ENCODE measurements at regions not wholly inside any gene's neighbourhood (a gene's known extent, or its start where the extent isn't known, plus 50 kb on each side); places are given as distances from the start of the nearest gene placed in this dataset.
A peak's percentile ranks its signal among the peaks of the same experiment; 100 is the strongest.

GRCh38 chr12:92482599-92482998, 220.2 kb upstream of the PLEKHG7 start:
- CTCF ChIA-PET = no interaction called here
- Histone ChIP-seq H3K4me3 (ENCODE audit: control insufficient read depth in 1 of 7, extremely low read depth in 1 of 7, insufficient read depth in 4 of 7, low read depth in 2 of 7, low read length in 6 of 7) (no peak overlapping the region), H3K27ac (ENCODE audit: insufficient read depth in 1 of 2, low read depth in 1 of 2, low read length in 2 of 2, poor library complexity in 1 of 2, severe bottlenecking in 2 of 2) (no peak overlapping the region)

GRCh38 chr12:92481066-92481465, 221.7 kb upstream of the PLEKHG7 start:
- CTCF ChIA-PET = no interaction called here
- DNase-seq = no peak
- no peaks in the 10 kb centered on the region for H3K36me3 ChIP-seq (ENCODE audit: control insufficient read depth in 4 of 4, insufficient read depth in 4 of 4, low read length in 3 of 4)
- no peak overlapping the region for H3K4me3 ChIP-seq (ENCODE audit: control insufficient read depth in 1 of 7, extremely low read depth in 1 of 7, insufficient read depth in 4 of 7, low read depth in 2 of 7, low read length in 6 of 7)
- no CpG with 5 or more reads among the region's 2 CpGs for WGBS (ENCODE audit: insufficient coverage)
- H3K27me3 ChIP-seq (replicated peaks in 2 of 5; ENCODE audit: control insufficient read depth in 4 of 5, insufficient read depth in 5 of 5, low read length in 4 of 5) = no peaks in the 10 kb centered on the region
- H3K4me1 ChIP-seq (ENCODE audit: control extremely low read depth in 1 of 4, control insufficient read depth in 4 of 4, insufficient read depth in 4 of 4, low read length in 3 of 4) = peaks cover 0 to 12% (median 3%) of the 10 kb centered on the region in 4 experiments
- H3K9me3 ChIP-seq (ENCODE audit: control extremely low read depth in 1 of 5, control insufficient read depth in 4 of 5, insufficient read depth in 2 of 5, low read depth in 1 of 5, low read length in 4 of 5) = peaks cover 0 to 2% (median 0%) of the 10 kb centered on the region in 5 experiments
- POLR2A ChIA-PET = no interaction called here
- no peak overlapping the region for H3K27ac ChIP-seq (ENCODE audit: insufficient read depth in 1 of 2, low read depth in 1 of 2, low read length in 2 of 2, poor library complexity in 1 of 2, severe bottlenecking in 2 of 2)

More at GRCh38 chr12:92482599-92482998, 220.2 kb upstream of the PLEKHG7 start:
- Histone ChIP-seq H3K4me1 (ENCODE audit: control extremely low read depth in 1 of 4, control insufficient read depth in 4 of 4, insufficient read depth in 4 of 4, low read length in 3 of 4) (peaks cover 0 to 12% (median 5%) of the 10 kb centered on the region in 4 experiments), H3K36me3 (ENCODE audit: control insufficient read depth in 4 of 4, insufficient read depth in 4 of 4, low read length in 3 of 4) (no peaks in the 10 kb centered on the region), H3K9me3 (ENCODE audit: control extremely low read depth in 1 of 5, control insufficient read depth in 4 of 5, insufficient read depth in 2 of 5, low read depth in 1 of 5, low read length in 4 of 5) (no peaks in the 10 kb centered on the region), H3K27me3 (replicated peaks in 2 of 5; ENCODE audit: control insufficient read depth in 4 of 5, insufficient read depth in 5 of 5, low read length in 4 of 5) (no peaks in the 10 kb centered on the region)
- POLR2A ChIA-PET = no interaction called here
- 100% methylated on average over 1 of the region's 2 CpGs for WGBS (ENCODE audit: insufficient coverage)
- DNase-seq = no peak

- Histone ChIP-seq H3K36me3 (ENCODE audit: control insufficient read depth in 4 of 4, insufficient read depth in 4 of 4, low read length in 3 of 4) (no peaks in the 10 kb centered on the region), H3K27ac (ENCODE audit: insufficient read depth in 1 of 2, low read depth in 1 of 2, low read length in 2 of 2, poor library complexity in 1 of 2, severe bottlenecking in 2 of 2) (no peak overlapping the region), H3K27me3 (replicated peaks in 2 of 5; ENCODE audit: control insufficient read depth in 4 of 5, insufficient read depth in 5 of 5, low read length in 4 of 5) (no peaks in the 10 kb centered on the region), H3K4me3 (ENCODE audit: control insufficient read depth in 1 of 7, extremely low read depth in 1 of 7, insufficient read depth in 4 of 7, low read depth in 2 of 7, low read length in 6 of 7) (no peak overlapping the region), H3K9me3 (ENCODE audit: control extremely low read depth in 1 of 5, control insufficient read depth in 4 of 5, insufficient read depth in 2 of 5, low read depth in 1 of 5, low read length in 4 of 5) (peaks cover 0 to 3% (median 0%) of the 10 kb centered on the region in 5 experiments), H3K4me1 (ENCODE audit: control extremely low read depth in 1 of 4, control insufficient read depth in 4 of 4, insufficient read depth in 4 of 4, low read length in 3 of 4) (peaks cover 0 to 9% (median under 1%) of the 10 kb centered on the region in 4 experiments)
- 0% methylated on average over 1 of the region's 2 CpGs for WGBS (ENCODE audit: insufficient coverage)
- DNase-seq = peak in 2 of 3 donors; percentile 46 to 65
- ChIA-PET POLR2A (no interaction called here), CTCF (interaction anchor here (1.0 kb wide), 1 partner anchor 92 kb away, joined by 3 read pairs; no protein-coding TSS in a partner anchor)
Observed at GRCh38 chr12:92478692-92479091, 224.1 kb upstream of the PLEKHG7 start.

- POLR2A ChIA-PET = no interaction called here
- CTCF ChIA-PET = no interaction called here
- WGBS (ENCODE audit: insufficient coverage) = 89% methylated on average over 1 of the region's 1 CpG
- H3K27me3 ChIP-seq (replicated peaks in 2 of 5; ENCODE audit: control insufficient read depth in 4 of 5, insufficient read depth in 5 of 5, low read length in 4 of 5) = no peaks in the 10 kb centered on the region
- no peak overlapping the region for H3K4me3 ChIP-seq (ENCODE audit: control insufficient read depth in 1 of 7, extremely low read depth in 1 of 7, insufficient read depth in 4 of 7, low read depth in 2 of 7, low read length in 6 of 7)
- no peak for DNase-seq
- H3K36me3 ChIP-seq (ENCODE audit: control insufficient read depth in 4 of 4, insufficient read depth in 4 of 4, low read length in 3 of 4) = no peaks in the 10 kb centered on the region
- H3K4me1 ChIP-seq (ENCODE audit: control extremely low read depth in 1 of 4, control insufficient read depth in 4 of 4, insufficient read depth in 4 of 4, low read length in 3 of 4) = peaks cover 0 to 9% (median under 1%) of the 10 kb centered on the region in 4 experiments
- H3K27ac ChIP-seq (ENCODE audit: insufficient read depth in 1 of 2, low read depth in 1 of 2, low read length in 2 of 2, poor library complexity in 1 of 2, severe bottlenecking in 2 of 2) = no peak overlapping the region
- H3K9me3 ChIP-seq (ENCODE audit: control extremely low read depth in 1 of 5, control insufficient read depth in 4 of 5, insufficient read depth in 2 of 5, low read depth in 1 of 5, low read length in 4 of 5) = peaks cover 0 to 3% (median 0%) of the 10 kb centered on the region in 5 experiments
Observed at GRCh38 chr12:92476844-92477243, 225.9 kb upstream of the PLEKHG7 start.

GRCh38 chr12:92473564-92473963, 229.2 kb upstream of the PLEKHG7 start:
- POLR2A ChIA-PET = no interaction called here
- CTCF ChIA-PET = no interaction called here
- Histone ChIP-seq H3K9me3 (ENCODE audit: control extremely low read depth in 1 of 5, control insufficient read depth in 4 of 5, insufficient read depth in 2 of 5, low read depth in 1 of 5, low read length in 4 of 5) (peaks cover 0 to 3% (median 0%) of the 10 kb centered on the region in 5 experiments), H3K36me3 (ENCODE audit: control insufficient read depth in 4 of 4, insufficient read depth in 4 of 4, low read length in 3 of 4) (no peaks in the 10 kb centered on the region), H3K27me3 (replicated peaks in 2 of 5; ENCODE audit: control insufficient read depth in 4 of 5, insufficient read depth in 5 of 5, low read length in 4 of 5) (no peaks in the 10 kb centered on the region), H3K27ac (ENCODE audit: insufficient read depth in 1 of 2, low read depth in 1 of 2, low read length in 2 of 2, poor library complexity in 1 of 2, severe bottlenecking in 2 of 2) (no peak overlapping the region), H3K4me3 (ENCODE audit: control insufficient read depth in 1 of 7, extremely low read depth in 1 of 7, insufficient read depth in 4 of 7, low read depth in 2 of 7, low read length in 6 of 7) (no peak overlapping the region), H3K4me1 (ENCODE audit: control extremely low read depth in 1 of 4, control insufficient read depth in 4 of 4, insufficient read depth in 4 of 4, low read length in 3 of 4) (peaks cover 0 to 3% (median 0%) of the 10 kb centered on the region in 4 experiments)
- no peak for DNase-seq
- 100% methylated on average over 1 of the region's 2 CpGs for WGBS (ENCODE audit: insufficient coverage)

GRCh38 chr12:92472201-92472600, 230.6 kb upstream of the PLEKHG7 start:
- no peak overlapping the region for H3K4me3 ChIP-seq (ENCODE audit: control insufficient read depth in 1 of 7, extremely low read depth in 1 of 7, insufficient read depth in 4 of 7, low read depth in 2 of 7, low read length in 6 of 7)
- DNase-seq = no peak
- no peaks in the 10 kb centered on the region for H3K27me3 ChIP-seq (replicated peaks in 2 of 5; ENCODE audit: control insufficient read depth in 4 of 5, insufficient read depth in 5 of 5, low read length in 4 of 5)
- peaks cover 0 to 3% (median 0%) of the 10 kb centered on the region in 5 experiments for H3K9me3 ChIP-seq (ENCODE audit: control extremely low read depth in 1 of 5, control insufficient read depth in 4 of 5, insufficient read depth in 2 of 5, low read depth in 1 of 5, low read length in 4 of 5)
- CTCF ChIA-PET = no interaction called here
- H3K27ac ChIP-seq (ENCODE audit: insufficient read depth in 1 of 2, low read depth in 1 of 2, low read length in 2 of 2, poor library complexity in 1 of 2, severe bottlenecking in 2 of 2) = no peak overlapping the region
- no peaks in the 10 kb centered on the region for H3K4me1 ChIP-seq (ENCODE audit: control extremely low read depth in 1 of 4, control insufficient read depth in 4 of 4, insufficient read depth in 4 of 4, low read length in 3 of 4)
- no CpG with 5 or more reads among the region's 2 CpGs for WGBS (ENCODE audit: insufficient coverage)
- no peaks in the 10 kb centered on the region for H3K36me3 ChIP-seq (ENCODE audit: control insufficient read depth in 4 of 4, insufficient read depth in 4 of 4, low read length in 3 of 4)
- POLR2A ChIA-PET = no interaction called here

- WGBS (ENCODE audit: insufficient coverage) = 86% methylated on average over 1 of the region's 1 CpG
- DNase-seq = no peak
- no peak overlapping the region for H3K27ac ChIP-seq (ENCODE audit: insufficient read depth in 1 of 2, low read depth in 1 of 2, low read length in 2 of 2, poor library complexity in 1 of 2, severe bottlenecking in 2 of 2)
- no peaks in the 10 kb centered on the region for H3K4me1 ChIP-seq (ENCODE audit: control extremely low read depth in 1 of 4, control insufficient read depth in 4 of 4, insufficient read depth in 4 of 4, low read length in 3 of 4)
- H3K9me3 ChIP-seq (ENCODE audit: control extremely low read depth in 1 of 5, control insufficient read depth in 4 of 5, insufficient read depth in 2 of 5, low read depth in 1 of 5, low read length in 4 of 5) = peaks cover 0 to 3% (median 0%) of the 10 kb centered on the region in 5 experiments
- H3K36me3 ChIP-seq (ENCODE audit: control insufficient read depth in 4 of 4, insufficient read depth in 4 of 4, low read length in 3 of 4) = no peaks in the 10 kb centered on the region
- ChIA-PET CTCF (no interaction called here), POLR2A (no interaction called here)
- no peaks in the 10 kb centered on the region for H3K27me3 ChIP-seq (replicated peaks in 2 of 5; ENCODE audit: control insufficient read depth in 4 of 5, insufficient read depth in 5 of 5, low read length in 4 of 5)
- H3K4me3 ChIP-seq (ENCODE audit: control insufficient read depth in 1 of 7, extremely low read depth in 1 of 7, insufficient read depth in 4 of 7, low read depth in 2 of 7, low read length in 6 of 7) = no peak overlapping the region
Observed at GRCh38 chr12:92471551-92471950, 231.2 kb upstream of the PLEKHG7 start.
